Left lung (tissue), 4 donors: ENCODE measurements at regions not wholly inside any gene's neighbourhood (a gene's known extent, or its start where the extent isn't known, plus 50 kb on each side); places are given as distances from the start of the nearest gene placed in this dataset.

Source experiments
- ATAC-seq: fragments of 200-7000 bp; cut with Tn5 transposase; one replicate; pipeline ENCODE4 v1.9.1; 2020; ENCODE audit warnings: moderate library complexity
- DNase-seq, 4 donors: peaks; one replicate each; pipeline ENCODE4 v3.0.0-alpha.2; 2013 to 2020
- H3K27ac ChIP-seq, 2 donors: fragments of 200-600 bp; sonication (generic) in 1 of 2; one replicate each; pipeline versions ENCODE4 v1.5.0 to v1.8.0; 2020 to 2021
- H3K27me3 ChIP-seq, 2 donors: fragments of 200-600 bp; sonication (generic) in 1 of 2; one replicate each; pipeline versions ENCODE4 v1.5.0 to v1.8.0; 2020 to 2021
- H3K36me3 ChIP-seq, 2 donors: fragments of 200-600 bp; sonication (generic) in 1 of 2; one replicate each; pipeline versions ENCODE4 v1.5.0 to v1.8.0; 2020 to 2021
- H3K4me1 ChIP-seq, 2 donors: fragments of 200-600 bp; one replicate each; pipeline ENCODE4 v1.8.0; 2021
- H3K4me3 ChIP-seq, 2 donors: fragments of 200-600 bp; sonication (generic) in 1 of 2; one replicate each; pipeline versions ENCODE4 v1.5.0 to v1.8.0; 2020 to 2021; ENCODE audit warnings: mild to moderate bottlenecking in 1 of 2
- H3K9me3 ChIP-seq, 2 donors: fragments of 200-600 bp; sonication (generic) in 1 of 2; one replicate each; pipeline versions ENCODE4 v1.5.0 to v1.8.0; 2020 to 2021
- CTCF ChIP-seq, 2 donors: fragments of 200-600 bp; sonication (generic) in 1 of 2; IDR thresholded peaks; one replicate each; pipeline versions ENCODE4 v1.5.0 to v1.8.0; 2021; ENCODE audit warnings: antibody characterized with exemption in 2 of 2
- intact Hi-C, 2 donors: fragments of 100-400 bp; cut with DNase I; formaldehyde crosslinking; loops; one replicate each; pipeline versions ENCODE4 v1.11.2 to v1.14.2; 2022
- donor health status: DM: no; HTN: yes; CAD: no.
- donor health status: DM: no; HTN: no; CAD: no.

- DNase-seq (no peak), ATAC-seq (no peak)
- TF ChIP-seq CTCF (IDR thresholded peaks at IDR 0.05), result no peak
These were observed 433.6 kb downstream of the HAPSTR1 start for GRCh38 chr16:9525037-9525436.

GRCh38 chr16:9526791-9527190 is 435.3 kb downstream of the HAPSTR1 start:
- DNase-seq, result no peak
- Histone ChIP-seq H3K36me3 (no peaks in the 10 kb centered on the region), H3K27ac (no peak overlapping the region), H3K4me1 (no peaks in the 10 kb centered on the region), H3K27me3 (no peaks in the 10 kb centered on the region), H3K9me3 (no peaks in the 10 kb centered on the region), H3K4me3 (no peak overlapping the region)
- no peak for TF ChIP-seq CTCF (IDR thresholded peaks at IDR 0.05)
- ATAC-seq, result no peak
- intact Hi-C loops, result no loop called here

More at GRCh38 chr16:9525037-9525436, 433.6 kb downstream of the HAPSTR1 start:
- intact Hi-C loops, result no loop called here
- Histone ChIP-seq H3K4me3 (no peak overlapping the region), H3K27ac (no peak overlapping the region), H3K9me3 (no peaks in the 10 kb centered on the region), H3K27me3 (no peaks in the 10 kb centered on the region), H3K36me3 (no peaks in the 10 kb centered on the region), H3K4me1 (no peaks in the 10 kb centered on the region)

GRCh38 chr16:9527976-9528375 is 436.5 kb downstream of the HAPSTR1 start:
- Histone ChIP-seq H3K4me3 (no peak overlapping the region), H3K9me3 (peaks cover 0 to 4% of the 10 kb centered on the region in 2 donors), H3K36me3 (no peaks in the 10 kb centered on the region), H3K4me1 (no peaks in the 10 kb centered on the region), H3K27me3 (no peaks in the 10 kb centered on the region), H3K27ac (no peak overlapping the region)
- ATAC-seq (no peak), DNase-seq (no peak)
- TF ChIP-seq CTCF (IDR thresholded peaks at IDR 0.05), result no peak
- intact Hi-C loops, result no loop called here

- no peak overlapping the region for H3K27ac ChIP-seq
- intact Hi-C loops, result no loop called here
- ATAC-seq (peak; percentile 82), DNase-seq (no peak)
- peaks cover 0 to 4% of the 10 kb centered on the region in 2 donors for H3K9me3 ChIP-seq
- no peaks in the 10 kb centered on the region for H3K36me3 ChIP-seq
- H3K27me3 ChIP-seq, result no peaks in the 10 kb centered on the region
- TF ChIP-seq CTCF (IDR thresholded peaks at IDR 0.05), result no peak
- no peaks in the 10 kb centered on the region for H3K4me1 ChIP-seq
- H3K4me3 ChIP-seq, result no peak overlapping the region
These were observed 437.2 kb downstream of the HAPSTR1 start for GRCh38 chr16:9528511-9529079.

GRCh38 chr16:9533042-9533441 is 441.6 kb downstream of the HAPSTR1 start:
- DNase-seq (no peak), ATAC-seq (no peak)
- intact Hi-C loops, result no loop called here
- no peaks in the 10 kb centered on the region for H3K36me3 ChIP-seq
- H3K9me3 ChIP-seq, result peaks cover 0 to 4% of the 10 kb centered on the region in 2 donors
- no peaks in the 10 kb centered on the region for H3K4me1 ChIP-seq
- H3K27ac ChIP-seq, result no peak overlapping the region
- H3K4me3 ChIP-seq, result no peak overlapping the region
- H3K27me3 ChIP-seq, result no peaks in the 10 kb centered on the region
- no peak for TF ChIP-seq CTCF (IDR thresholded peaks at IDR 0.05)
